Endothelial cell (in vitro differentiated cells): ENCODE measurements at regions not wholly inside any gene's neighbourhood (a gene's known extent, or its start where the extent isn't known, plus 50 kb on each side); places are given as distances from the start of the nearest gene placed in this dataset.

Source experiments
- DNase-seq: peaks from one replicate; pipeline ENCODE4 v3.0.0; 2021; ENCODE audit warnings: low spot score
- H3K27ac Mint-ChIP-seq: one replicate; pipeline ENCODE4 v1.8.0; 2021; ENCODE audit warnings: mixed read lengths, inconsistent platforms; ENCODE audit not compliant: unreplicated experiment
- H3K27me3 Mint-ChIP-seq: one replicate; pipeline ENCODE4 v1.8.0; 2021; ENCODE audit warnings: mild to moderate bottlenecking, moderate library complexity, mixed read lengths, inconsistent platforms; ENCODE audit not compliant: unreplicated experiment
- H3K36me3 Mint-ChIP-seq: one replicate; pipeline ENCODE4 v1.8.0; 2021; ENCODE audit warnings: mild to moderate bottlenecking, low read depth, mixed read lengths, inconsistent platforms; ENCODE audit not compliant: unreplicated experiment
- H3K4me1 Mint-ChIP-seq: one replicate; pipeline ENCODE4 v1.8.0; 2021; ENCODE audit warnings: mild to moderate bottlenecking, mixed read lengths, inconsistent platforms; ENCODE audit not compliant: unreplicated experiment
- H3K4me3 Mint-ChIP-seq: one replicate; pipeline ENCODE4 v1.8.0; 2021; ENCODE audit warnings: mild to moderate bottlenecking, mixed read lengths, inconsistent platforms; ENCODE audit not compliant: unreplicated experiment
- H3K9me3 Mint-ChIP-seq: one replicate; pipeline ENCODE4 v1.8.0; 2021; ENCODE audit warnings: mixed read lengths, inconsistent platforms; ENCODE audit not compliant: unreplicated experiment
- CTCF ChIP-seq: fragments of 200-600 bp; sonication (generic); IDR thresholded peaks from one replicate; pipeline ENCODE4 v1.5.0; 2021; ENCODE audit warnings: antibody characterized with exemption; ENCODE audit not compliant: unreplicated experiment

- no peaks in the 10 kb centered on the region for H3K4me1 Mint-ChIP-seq
- no peak overlapping the region for H3K4me3 Mint-ChIP-seq
- H3K27ac Mint-ChIP-seq, result no peak overlapping the region
- H3K36me3 Mint-ChIP-seq, result no peaks in the 10 kb centered on the region
- TF ChIP-seq CTCF, result no peak
- H3K27me3 Mint-ChIP-seq, result no peaks in the 10 kb centered on the region
- H3K9me3 Mint-ChIP-seq, result no peaks in the 10 kb centered on the region
- DNase-seq, result no peak
Observed at GRCh38 chr1:170240409-170240808, 94.7 kb downstream of the NTMT2 start.

- Mint-ChIP-seq H3K27me3 (no peaks in the 10 kb centered on the region), H3K4me1 (no peaks in the 10 kb centered on the region), H3K9me3 (no peaks in the 10 kb centered on the region), H3K27ac (no peak overlapping the region), H3K36me3 (no peaks in the 10 kb centered on the region), H3K4me3 (no peak overlapping the region)
- no peak for TF ChIP-seq CTCF
- DNase-seq, result no peak
Observed at GRCh38 chr1:170241266-170241851, 95.6 kb downstream of the NTMT2 start.

GRCh38 chr1:170247751-170248521, 102.2 kb downstream of the NTMT2 start:
- no peak for DNase-seq
- Mint-ChIP-seq H3K4me1 (no peaks in the 10 kb centered on the region), H3K36me3 (peaks cover 8% of the 10 kb centered on the region), H3K27ac (no peak overlapping the region), H3K27me3 (peaks cover 4% of the 10 kb centered on the region), H3K4me3 (no peak overlapping the region), H3K9me3 (peaks cover 5% of the 10 kb centered on the region)
- no peak for TF ChIP-seq CTCF

- H3K4me3 Mint-ChIP-seq, result no peak overlapping the region
- TF ChIP-seq CTCF, result no peak
- H3K4me1 Mint-ChIP-seq, result no peaks in the 10 kb centered on the region
- H3K9me3 Mint-ChIP-seq, result peaks cover 5% of the 10 kb centered on the region
- H3K27ac Mint-ChIP-seq, result no peak overlapping the region
- H3K27me3 Mint-ChIP-seq, result peaks cover 4% of the 10 kb centered on the region
- no peak for DNase-seq
- peaks cover 8% of the 10 kb centered on the region for H3K36me3 Mint-ChIP-seq
Observed at GRCh38 chr1:170250531-170251276, 104.9 kb downstream of the NTMT2 start.
